ENCODE measurements at regions not wholly inside any gene's neighbourhood (a gene's known extent, or its start where the extent isn't known, plus 50 kb on each side); places are given as distances from the start of the nearest gene placed in this dataset.

DNA sequence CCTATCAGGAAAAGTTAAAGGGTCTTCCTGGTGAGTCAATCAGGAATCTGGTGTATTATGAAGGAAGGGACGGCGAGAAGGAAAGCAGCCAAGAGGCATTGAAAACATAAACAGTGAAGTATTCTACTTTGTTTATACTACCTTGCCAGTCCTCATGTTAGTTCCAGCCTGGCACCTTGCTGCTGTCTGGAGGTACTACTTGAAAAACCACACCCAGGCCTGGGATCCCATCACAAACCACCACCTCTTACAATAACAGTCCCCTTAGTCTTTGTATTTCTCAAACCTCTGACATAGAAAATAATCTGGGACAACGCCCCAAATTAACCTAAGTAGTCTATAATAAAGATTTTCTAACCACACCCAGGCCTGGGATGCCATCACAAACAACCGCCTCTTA is 676.7 kb upstream of the SOX9 start:
- TF ChIP-seq POLR2A (IDR thresholded peaks at IDR 0.05) = no peak
- TF ChIP-seq, protein P1, sequence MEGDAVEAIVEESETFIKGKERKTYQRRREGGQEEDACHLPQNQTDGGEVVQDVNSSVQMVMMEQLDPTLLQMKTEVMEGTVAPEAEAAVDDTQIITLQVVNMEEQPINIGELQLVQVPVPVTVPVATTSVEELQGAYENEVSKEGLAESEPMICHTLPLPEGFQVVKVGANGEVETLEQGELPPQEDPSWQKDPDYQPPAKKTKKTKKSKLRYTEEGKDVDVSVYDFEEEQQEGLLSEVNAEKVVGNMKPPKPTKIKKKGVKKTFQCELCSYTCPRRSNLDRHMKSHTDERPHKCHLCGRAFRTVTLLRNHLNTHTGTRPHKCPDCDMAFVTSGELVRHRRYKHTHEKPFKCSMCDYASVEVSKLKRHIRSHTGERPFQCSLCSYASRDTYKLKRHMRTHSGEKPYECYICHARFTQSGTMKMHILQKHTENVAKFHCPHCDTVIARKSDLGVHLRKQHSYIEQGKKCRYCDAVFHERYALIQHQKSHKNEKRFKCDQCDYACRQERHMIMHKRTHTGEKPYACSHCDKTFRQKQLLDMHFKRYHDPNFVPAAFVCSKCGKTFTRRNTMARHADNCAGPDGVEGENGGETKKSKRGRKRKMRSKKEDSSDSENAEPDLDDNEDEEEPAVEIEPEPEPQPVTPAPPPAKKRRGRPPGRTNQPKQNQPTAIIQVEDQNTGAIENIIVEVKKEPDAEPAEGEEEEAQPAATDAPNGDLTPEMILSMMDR (IDR thresholded peaks at IDR 0.05) = no peak
- TF ChIP-seq EP300 (IDR thresholded peaks at IDR 0.05) = no peak

All from ovary (tissue), 3 donors.